ENCODE measurements at regions not wholly inside any gene's neighbourhood (a gene's known extent, or its start where the extent isn't known, plus 50 kb on each side); places are given as distances from the start of the nearest gene placed in this dataset.

DNA sequence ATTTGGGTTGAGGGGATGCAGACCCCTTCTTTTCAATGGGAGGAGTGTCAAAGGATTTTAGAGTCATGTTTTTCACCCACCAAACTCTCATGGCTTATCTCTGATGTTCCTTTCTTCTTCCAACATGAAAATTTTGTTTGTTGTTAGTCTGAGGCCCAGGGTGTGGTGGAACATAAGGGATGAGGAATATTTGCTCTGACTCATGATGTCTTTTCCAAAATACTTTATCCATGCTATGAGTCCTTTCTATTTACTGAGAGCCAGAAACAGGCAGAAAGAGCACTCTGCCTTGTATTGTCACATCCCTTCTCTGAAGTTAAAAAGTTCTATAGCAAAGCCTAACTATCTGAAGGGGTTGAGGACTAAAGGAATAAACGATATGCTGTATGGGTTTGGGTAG, 61.6 kb upstream of the GYPA start:
- DNase-seq (ENCODE audit: low spot score): no peak

DNA sequence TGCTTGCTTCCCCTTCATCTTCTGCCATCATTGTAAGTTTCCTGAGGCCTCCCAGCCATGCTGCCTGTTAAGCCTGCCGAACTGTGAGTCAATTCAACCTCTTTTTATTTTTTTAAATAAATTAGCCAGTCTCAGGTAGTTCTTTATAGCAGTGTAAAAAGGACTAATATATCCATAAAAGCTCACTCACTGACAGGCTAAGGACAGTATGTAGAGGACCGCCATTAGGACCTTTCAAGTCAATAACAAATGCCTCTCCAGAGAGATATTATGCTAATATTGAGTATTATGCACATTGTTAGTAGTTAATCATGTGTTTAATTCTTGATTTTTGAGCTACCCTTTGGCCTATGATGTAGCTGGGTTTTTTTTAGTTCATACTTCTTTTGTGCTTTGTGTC, 62.6 kb upstream of the GYPA start:
- DNase-seq (ENCODE audit: low spot score): no peak

GRCh38 chr4:144204431-144204830, 63.9 kb upstream of the GYPA start:
- no peak for DNase-seq (ENCODE audit: low spot score)

GRCh38 chr4:144206711-144207110, 66.2 kb upstream of the GYPA start:
- no peak for DNase-seq (ENCODE audit: low spot score)

DNA sequence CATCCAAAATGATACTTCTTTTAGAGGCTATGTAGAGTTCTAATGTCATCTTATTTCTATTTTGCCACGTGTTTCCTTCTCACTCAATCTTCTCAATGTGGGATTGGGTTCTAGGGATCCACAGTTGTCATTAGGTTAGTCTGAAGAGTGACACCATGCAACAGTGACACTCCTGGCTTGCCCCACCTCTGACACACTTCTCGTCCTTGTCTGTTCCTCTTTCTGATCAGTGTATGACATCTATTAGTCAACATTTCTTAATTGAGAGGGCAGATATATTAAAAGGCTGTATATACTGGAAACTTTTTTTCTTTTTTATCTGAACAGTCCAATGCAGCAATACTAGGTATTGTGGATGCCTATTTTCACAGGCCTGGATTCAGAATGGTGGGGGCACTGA, 67.6 kb upstream of the GYPA start:
- no peak for DNase-seq (ENCODE audit: low spot score)

DNA sequence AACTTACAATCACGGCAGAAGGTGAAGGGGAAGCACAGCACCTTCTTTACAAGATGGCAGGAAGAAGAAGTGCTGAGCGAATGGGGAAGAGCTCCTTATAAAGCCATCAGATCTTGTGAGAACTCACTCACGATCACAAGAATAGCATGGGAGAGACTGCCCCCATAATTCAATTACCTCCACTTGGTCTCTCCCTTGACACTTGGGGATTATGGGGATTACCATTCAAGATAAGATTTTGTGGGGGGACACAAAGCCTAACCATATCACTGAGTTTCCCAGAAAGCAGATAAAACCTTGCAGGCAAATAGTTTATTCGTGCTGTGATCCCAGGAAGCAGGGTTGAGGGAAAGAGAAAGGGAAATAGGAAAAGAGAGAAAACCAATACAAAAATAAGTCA, 69.0 kb upstream of the GYPA start:
- DNase-seq (ENCODE audit: low spot score): no peak

DNA sequence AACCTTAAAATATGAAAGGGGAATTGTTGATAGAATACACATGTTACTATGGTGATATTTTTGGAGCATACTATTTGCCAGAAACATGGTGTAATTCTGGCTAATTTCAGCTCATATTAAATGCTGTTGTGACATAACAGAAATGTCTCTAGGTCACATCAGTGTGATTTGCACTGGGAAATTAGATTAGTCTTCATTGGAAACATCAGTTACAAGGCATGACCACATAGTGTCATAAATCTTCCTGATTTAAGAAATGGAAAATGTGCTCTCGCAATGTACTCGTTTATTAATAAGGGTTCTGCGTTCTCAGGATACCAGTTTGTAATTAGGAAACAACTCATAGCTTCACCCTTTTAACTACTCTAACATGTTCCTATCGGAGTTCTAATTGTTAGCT, 72.9 kb upstream of the GYPA start:
- no peak for DNase-seq (ENCODE audit: low spot score)

GRCh38 chr4:144223149-144223548, 82.6 kb upstream of the GYPA start:
- no peak for DNase-seq (ENCODE audit: low spot score)

- no peak for DNase-seq (ENCODE audit: low spot score)
Observed at GRCh38 chr4:144223661-144224060, 83.1 kb upstream of the GYPA start.

GRCh38 chr4:144259285-144259684, 118.8 kb upstream of the GYPA start:
- DNase-seq (ENCODE audit: low spot score): no peak

- DNase-seq (ENCODE audit: low spot score): no peak
Observed at GRCh38 chr4:144267084-144267483, 126.6 kb upstream of the GYPA start.

- no peak for DNase-seq (ENCODE audit: low spot score)
Observed at GRCh38 chr4:144280688-144281087, 140.2 kb upstream of the GYPA start.

- DNase-seq (ENCODE audit: low spot score): no peak
Observed at GRCh38 chr4:144283526-144283925, 143.0 kb upstream of the GYPA start.

GRCh38 chr4:144284026-144284425, 143.5 kb upstream of the GYPA start:
- no peak for DNase-seq (ENCODE audit: low spot score)

DNA sequence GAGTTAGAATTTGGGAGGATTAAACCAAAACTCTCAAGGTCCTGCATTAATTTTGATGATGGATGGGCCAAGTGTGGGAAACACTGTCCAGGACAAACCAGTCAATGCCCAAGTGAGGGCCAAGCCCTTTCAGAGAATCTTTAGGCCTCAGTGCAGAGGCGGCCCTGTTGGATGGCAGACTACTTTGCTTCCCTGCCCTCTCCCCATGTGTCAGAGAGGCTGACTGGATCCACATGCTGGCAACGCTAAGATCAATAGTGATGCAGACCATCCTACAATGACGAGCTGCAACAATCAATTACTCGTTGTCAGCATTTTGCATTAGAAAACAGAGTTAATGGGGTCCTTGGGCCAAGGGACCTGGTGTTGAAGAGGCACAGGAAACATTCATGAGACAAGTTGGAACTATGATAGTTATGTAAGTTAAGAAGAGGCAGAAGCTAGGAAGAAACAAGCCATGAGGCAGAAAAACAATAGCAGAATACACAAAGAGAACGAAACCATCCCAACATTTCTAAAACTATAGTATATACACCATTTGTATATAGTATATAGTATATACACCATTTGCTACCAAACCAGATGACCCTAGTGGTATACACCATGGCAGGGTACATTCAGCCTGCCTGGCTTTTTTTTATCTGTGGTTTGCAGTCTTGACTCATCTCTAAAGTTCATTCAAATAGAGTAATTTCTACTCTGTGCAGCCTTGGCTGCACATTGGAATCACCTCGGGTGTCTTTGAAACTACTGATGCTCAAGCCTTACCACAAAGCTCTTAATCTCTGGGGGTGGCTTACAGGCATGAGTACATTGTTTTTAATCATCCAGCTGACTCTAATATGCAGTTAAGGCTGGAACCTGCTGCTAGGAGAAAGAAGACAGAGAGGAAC, 147.7 kb upstream of the GYPA start:
- DNase-seq (ENCODE audit: low spot score): no peak

- no peak for DNase-seq (ENCODE audit: low spot score)
Observed at GRCh38 chr4:144289667-144290428, 149.3 kb upstream of the GYPA start.

GRCh38 chr4:144291164-144291563, 150.6 kb upstream of the GYPA start:
- no peak for DNase-seq (ENCODE audit: low spot score)

DNA sequence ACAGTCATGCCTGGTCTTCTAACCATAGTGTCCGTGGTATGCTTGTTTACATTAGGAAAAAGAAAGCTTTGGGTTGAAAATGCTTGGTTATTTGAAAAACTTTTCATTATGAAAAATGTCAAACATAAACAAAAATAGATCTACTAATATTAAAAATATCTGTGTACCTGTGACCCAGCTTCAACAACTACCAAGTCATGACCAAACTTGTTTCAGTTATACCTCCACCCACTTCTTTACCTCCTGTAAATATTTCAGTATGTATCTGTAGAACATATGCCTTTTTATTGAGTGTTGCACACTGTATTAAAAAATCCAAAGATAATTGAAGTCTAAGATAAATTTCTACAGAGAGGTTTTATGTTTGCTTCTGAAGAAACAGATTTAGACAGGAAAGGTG, 153.7 kb upstream of the GYPA start:
- DNase-seq (ENCODE audit: low spot score): no peak

DNA sequence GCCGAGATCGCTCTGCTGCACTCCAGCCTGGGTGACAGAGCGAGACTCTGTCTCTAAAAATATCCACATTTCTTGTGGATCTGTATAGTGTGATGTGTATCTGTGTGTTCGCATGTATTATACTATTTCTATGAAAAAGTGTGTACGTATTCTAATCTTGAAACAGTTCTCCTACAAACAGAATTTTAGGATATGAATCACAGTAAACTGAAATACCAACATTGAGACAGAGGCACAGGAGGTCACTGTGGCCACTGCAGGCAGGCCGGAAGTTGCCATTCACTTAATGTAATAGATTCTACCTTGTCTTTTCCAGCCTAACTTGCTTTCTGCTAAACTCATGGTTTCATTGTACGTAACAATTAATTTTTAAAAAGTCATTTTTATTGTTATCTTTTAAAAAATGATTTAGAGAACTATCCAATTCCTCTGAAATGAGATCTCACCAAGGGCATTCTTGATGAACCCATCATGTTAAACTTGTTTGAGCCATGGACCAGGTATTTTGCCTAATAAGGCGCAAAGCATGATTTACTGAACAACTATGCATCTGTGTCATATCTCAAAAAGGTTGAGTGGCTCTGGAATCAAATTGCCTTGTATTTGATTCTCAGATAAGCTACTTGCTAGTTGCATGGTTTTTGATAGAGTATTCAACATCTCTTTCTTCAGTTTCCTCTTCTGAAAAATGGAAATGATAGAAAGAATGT, 154.9 kb upstream of the GYPA start:
- DNase-seq (ENCODE audit: low spot score): no peak

DNA sequence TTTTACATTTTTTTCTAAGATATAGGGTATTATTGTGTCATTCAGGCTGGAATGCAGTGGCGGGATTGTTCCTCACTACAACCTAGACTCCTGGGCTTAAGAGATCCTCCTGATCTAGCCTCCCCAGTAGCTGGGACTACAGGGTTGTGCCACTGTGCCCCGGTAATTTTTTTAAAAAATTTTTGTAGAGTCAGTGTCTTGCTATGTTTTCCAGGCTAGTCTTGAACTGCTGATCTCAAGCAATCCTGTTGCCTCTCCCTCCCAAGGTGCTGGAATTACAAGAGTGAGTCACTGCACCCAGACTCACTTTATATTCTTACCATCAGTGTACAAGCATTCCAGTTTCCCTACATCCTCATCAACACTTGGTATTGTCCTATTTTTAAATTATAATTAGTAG, 156.4 kb upstream of the GYPA start:
- DNase-seq (ENCODE audit: low spot score): no peak

GRCh38 chr4:144298519-144298918, 158.0 kb upstream of the GYPA start:
- no peak for DNase-seq (ENCODE audit: low spot score)

- DNase-seq (ENCODE audit: low spot score): no peak
Observed at GRCh38 chr4:144300616-144301015, 160.1 kb upstream of the GYPA start.

Data from iPS-NIHi11 (cell line).